ENCODE measurements at regions not wholly inside any gene's neighbourhood (a gene's known extent, or its start where the extent isn't known, plus 50 kb on each side); places are given as distances from the start of the nearest gene placed in this dataset.
"Not testable (repeated sequence)": the region's sequence is repeated elsewhere in the genome, so short reads cannot be mapped to it uniquely, and the experiment has no call there.

- no peak for DNase-seq
Observed at GRCh38 chr9:100639854-100640253, 62.0 kb downstream of the CAVIN4 start.

GRCh38 chr9:100640447-100641050 lies 62.7 kb downstream of the CAVIN4 start:
- DNase-seq = no peak

GRCh38 chr9:100641166-100641565 lies 63.3 kb downstream of the CAVIN4 start:
- no peak for DNase-seq

- peak; percentile 43 for DNase-seq
Observed at GRCh38 chr9:100652850-100653249, 75.0 kb downstream of the CAVIN4 start.

- DNase-seq = no peak
Observed at GRCh38 chr9:100653643-100654334, 75.9 kb downstream of the CAVIN4 start.

- DNase-seq = not testable (repeated sequence)
Observed at GRCh38 chr9:100656851-100657250, 79.0 kb downstream of the CAVIN4 start.

- no peak for DNase-seq
Observed at GRCh38 chr9:100661668-100662067, 83.8 kb downstream of the CAVIN4 start.

- DNase-seq = no peak
Observed at GRCh38 chr9:100662122-100662521, 84.2 kb downstream of the CAVIN4 start.

GRCh38 chr9:100667448-100667847 lies 89.6 kb downstream of the CAVIN4 start:
- no peak for DNase-seq

GRCh38 chr9:100668024-100668423 lies 90.1 kb downstream of the CAVIN4 start:
- DNase-seq = no peak

- DNase-seq = peak; percentile 86
Observed at GRCh38 chr9:100669968-100670367, 92.1 kb downstream of the CAVIN4 start.

- DNase-seq = peak; percentile 80
Observed at GRCh38 chr9:100670719-100671118, 92.8 kb downstream of the CAVIN4 start.

- DNase-seq = no peak
Observed at GRCh38 chr9:100671898-100672297, 94.0 kb downstream of the CAVIN4 start.

GRCh38 chr9:100673249-100673648 lies 95.4 kb downstream of the CAVIN4 start:
- no peak for DNase-seq

GRCh38 chr9:100674419-100675122 lies 96.7 kb downstream of the CAVIN4 start:
- no peak for DNase-seq

- DNase-seq = peak; percentile 69
Observed at GRCh38 chr9:100679834-100680233, 102.0 kb downstream of the CAVIN4 start.

GRCh38 chr9:100686420-100686819 lies 108.5 kb downstream of the CAVIN4 start:
- DNase-seq = no peak

- no peak for DNase-seq
Observed at GRCh38 chr9:100689635-100690034, 111.8 kb downstream of the CAVIN4 start.

- peak; percentile 82 for DNase-seq
Observed at GRCh38 chr9:100690438-100690837, 112.6 kb downstream of the CAVIN4 start.

GRCh38 chr9:100697339-100697738 lies 119.5 kb downstream of the CAVIN4 start:
- no peak for DNase-seq

GRCh38 chr9:100698945-100699344 lies 121.1 kb downstream of the CAVIN4 start:
- no peak for DNase-seq

GRCh38 chr9:100699668-100700067 lies 121.8 kb downstream of the CAVIN4 start:
- no peak for DNase-seq

GRCh38 chr9:100700689-100701318 lies 122.9 kb downstream of the CAVIN4 start:
- DNase-seq = peak; percentile 56
